H1 (cell line): ENCODE measurements at regions not wholly inside any gene's neighbourhood (a gene's known extent, or its start where the extent isn't known, plus 50 kb on each side); places are given as distances from the start of the nearest gene placed in this dataset.

Source experiments
- CTCF ChIA-PET: fragments of 300-600 bp; sonication (Branson Sonifier 250); formaldehyde crosslinking; loops from one replicate; lab custom pipeline; 2021; ENCODE audit not compliant: partially characterized antibody; lab: Charles Lee
- POLR2A ChIA-PET: fragments of 300-600 bp; sonication (Branson Sonifier 250); formaldehyde crosslinking; loops from one replicate; lab custom pipeline; 2021; ENCODE audit warnings: inconsistent platforms; ENCODE audit not compliant: partially characterized antibody; lab: Charles Lee
- DNase-seq, 2 experiments: peaks; one replicate each; pipeline versions ENCODE4 v3.0.0 to v3.0.0-alpha.2; 2010 to 2022; ENCODE audit warnings: low spot score in 2 of 2, low read depth in 1 of 2, mixed read lengths in 1 of 2
- FAIRE-seq: peaks from 2 replicates; lab custom pipeline; 2011; peaks lifted over from hg19 to GRCh38; lab: Jason Lieb, UNC
- H2AFZ ChIP-seq: 2 replicates; pipeline ENCODE4 v1.8.1; 2012; ENCODE audit warnings: low read length, inconsistent platforms
- H2AK5ac ChIP-seq: 2 replicates; pipeline ENCODE4 v1.6.1; 2013; ENCODE audit warnings: low read depth, low read length
- H2BK120ac ChIP-seq: replicated peaks from 2 replicates; pipeline ENCODE3; 2013; ENCODE audit warnings: low read depth, low read length, inconsistent platforms
- H2BK12ac ChIP-seq: 2 replicates; pipeline ENCODE4 v1.6.1; 2013; ENCODE audit warnings: low read depth, low read length
- H2BK15ac ChIP-seq: 2 replicates; pipeline ENCODE4 v1.6.1; 2013; ENCODE audit warnings: low read length
- H2BK20ac ChIP-seq: 2 replicates; pipeline ENCODE4 v1.6.1; 2013; ENCODE audit warnings: low read length
- H2BK5ac ChIP-seq: 2 replicates; pipeline ENCODE4 v1.6.1; 2013; ENCODE audit warnings: low read depth, low read length
- H3K14ac ChIP-seq: 2 replicates; pipeline ENCODE4 v1.6.1; 2013; ENCODE audit warnings: inconsistent platforms; ENCODE audit not compliant: insufficient read length
- H3K18ac ChIP-seq: 2 replicates; pipeline ENCODE4 v1.6.1; 2013; ENCODE audit warnings: low read length; ENCODE audit errors: extremely low read depth
- H3K23ac ChIP-seq: 2 replicates; pipeline ENCODE4 v1.6.1; 2013; ENCODE audit warnings: inconsistent platforms; ENCODE audit not compliant: insufficient read length
- H3K23me2 ChIP-seq: 2 replicates; pipeline ENCODE4 v1.6.1; 2013; ENCODE audit warnings: low read depth, low read length
- H3K27ac ChIP-seq: 2 replicates; pipeline ENCODE4 v1.6.1; 2011; ENCODE audit warnings: low read depth, low read length, inconsistent platforms
- H3K27me3 ChIP-seq, 4 experiments: replicated peaks in 1 of 4; 1 replicate in 1 of 4; 2 replicates in 3 of 4; pipeline versions ENCODE4 v1.6.1 to v1.8.1; 2011 to 2013; ENCODE audit warnings: low read length in 3 of 4, mild to moderate bottlenecking in 3 of 4, inconsistent platforms in 2 of 4, mixed read lengths in 2 of 4, moderate library complexity in 1 of 4; ENCODE audit not compliant: control insufficient read depth in 3 of 4, insufficient read depth in 3 of 4; ENCODE audit errors: extremely low read depth in 1 of 4
- H3K36me3 ChIP-seq, 4 experiments: 2 replicates each; pipeline versions ENCODE4 v1.6.1 to v1.8.1; 2011 to 2013; ENCODE audit warnings: mild to moderate bottlenecking in 4 of 4, low read length in 3 of 4, moderate library complexity in 2 of 4, control low read depth in 1 of 4, inconsistent platforms in 1 of 4; ENCODE audit not compliant: insufficient read depth in 4 of 4, control insufficient read depth in 2 of 4
- H3K4ac ChIP-seq: replicated peaks from 2 replicates; pipeline ENCODE3; 2013; ENCODE audit warnings: low read length, low read depth, mixed read lengths, inconsistent platforms; ENCODE audit not compliant: insufficient read length
- H3K4me1 ChIP-seq, 4 experiments: replicated peaks in 1 of 4; 1 replicate in 1 of 4; 2 replicates in 3 of 4; pipeline versions ENCODE4 v1.6.1 to v1.8.1; 2011 to 2013; ENCODE audit warnings: low read length in 3 of 4, inconsistent platforms in 2 of 4, mixed read lengths in 1 of 4; ENCODE audit not compliant: insufficient read depth in 4 of 4, control insufficient read depth in 3 of 4
- H3K4me2 ChIP-seq, 2 experiments: 2 replicates each; pipeline versions ENCODE4 v1.6.1 to v1.8.1; 2011 to 2013; ENCODE audit warnings: low read depth in 2 of 2, low read length in 2 of 2, control low read depth in 1 of 2, inconsistent platforms in 1 of 2, mild to moderate bottlenecking in 1 of 2; ENCODE audit not compliant: insufficient read depth in 1 of 2
- H3K4me3 ChIP-seq, 4 experiments: fragments of 200-600, 300-600 bp in 1 of 4; sonication (generic), shearing (Covaris generic), sonication (Bioruptor Twin) in 1 of 4; 2 replicates each; pipeline versions ENCODE4 v1.5.1 to v1.8.1; 2011 to 2016; ENCODE audit warnings: low read length in 4 of 4, low read depth in 3 of 4, control low read depth in 2 of 4, inconsistent platforms in 2 of 4, mild to moderate bottlenecking in 2 of 4, mixed read lengths in 1 of 4, moderate library complexity in 1 of 4; ENCODE audit not compliant: insufficient read depth in 2 of 4; ENCODE audit errors: extremely low read depth in 1 of 4
- H3K56ac ChIP-seq: replicated peaks from 2 replicates; pipeline ENCODE3; 2013; ENCODE audit warnings: low read depth, mild to moderate bottlenecking, mixed read lengths, low read length, inconsistent platforms; ENCODE audit not compliant: insufficient read length
- H3K79me1 ChIP-seq: 2 replicates; pipeline ENCODE4 v1.6.1; 2013; ENCODE audit warnings: low read depth, low read length, control low read depth
- H3K79me2 ChIP-seq, 2 experiments: 2 replicates each; pipeline versions ENCODE4 v1.6.1 to v1.8.1; 2012 to 2013; ENCODE audit warnings: low read length in 2 of 2, mild to moderate bottlenecking in 2 of 2, inconsistent platforms in 1 of 2; ENCODE audit not compliant: insufficient read depth in 2 of 2, control insufficient read depth in 1 of 2
- H3K9ac ChIP-seq, 4 experiments: replicated peaks in 1 of 4; 1 replicate in 1 of 4; 2 replicates in 3 of 4; pipeline versions ENCODE4 v1.6.1 to v1.8.1; 2011 to 2013; ENCODE audit warnings: low read depth in 3 of 4, low read length in 3 of 4, control low read depth in 2 of 4, mild to moderate bottlenecking in 2 of 4, moderate library complexity in 2 of 4, inconsistent platforms in 1 of 4; ENCODE audit errors: extremely low read depth in 1 of 4
- H3K9me3 ChIP-seq, 2 experiments: 2 replicates each; pipeline versions ENCODE4 v1.6.1 to v1.8.1; 2012 to 2013; ENCODE audit warnings: mild to moderate bottlenecking in 2 of 2, moderate library complexity in 2 of 2, control low read depth in 1 of 2, inconsistent platforms in 1 of 2, low read depth in 1 of 2, low read length in 1 of 2, mixed read lengths in 1 of 2; ENCODE audit not compliant: insufficient read depth in 2 of 2
- H4K20me1 ChIP-seq, 2 experiments: replicated peaks in 1 of 2; 2 replicates each; pipeline versions ENCODE3 to v1.8.1; 2011 to 2013; ENCODE audit warnings: inconsistent platforms in 2 of 2, low read length in 2 of 2, mild to moderate bottlenecking in 1 of 2; ENCODE audit not compliant: insufficient read depth in 2 of 2, control insufficient read depth in 1 of 2
- H4K5ac ChIP-seq: 2 replicates; pipeline ENCODE4 v1.6.1; 2013; ENCODE audit warnings: low read length, low read depth, mixed read lengths, inconsistent platforms; ENCODE audit not compliant: insufficient read length
- H4K8ac ChIP-seq: 2 replicates; pipeline ENCODE4 v1.8.0; 2013; ENCODE audit warnings: mild to moderate bottlenecking, moderate library complexity, low read length, inconsistent platforms; ENCODE audit not compliant: insufficient read depth; ENCODE audit errors: extremely low read depth
- H4K91ac ChIP-seq: replicated peaks from 2 replicates; pipeline ENCODE3; 2013; ENCODE audit warnings: low read length, mixed read lengths, inconsistent platforms; ENCODE audit not compliant: insufficient read length
- GTF2F1 ChIP-seq: IDR thresholded peaks from 2 replicates; pipeline ENCODE4 v1.6.1; 2012; ENCODE audit warnings: low read depth, low read length, improper control_type of control experiment, borderline replicate concordance
- NRF1 ChIP-seq: IDR thresholded peaks from 2 replicates; pipeline ENCODE4 v1.6.1; 2011; ENCODE audit warnings: mild to moderate bottlenecking, low read depth, low read length, improper control_type of control experiment
- PHF8 ChIP-seq: fragments of 200-600 bp; sonication (generic); conservative IDR thresholded peaks from 2 replicates; pipeline ENCODE4 v1.7.1; 2012; ENCODE audit warnings: low read depth, mild to moderate bottlenecking, inconsistent platforms, low read length, moderate library complexity
- SAP30 ChIP-seq: fragments of 300-600 bp; sonication (generic); IDR thresholded peaks from 2 replicates; pipeline ENCODE4 v1.7.1; 2012; ENCODE audit warnings: low read length, moderate library complexity, mild to moderate bottlenecking, inconsistent platforms; ENCODE audit not compliant: insufficient read depth, insufficient replicate concordance
- SP1 ChIP-seq: IDR thresholded peaks from 2 replicates; pipeline ENCODE4 v1.6.1; 2011; ENCODE audit warnings: low read depth, low read length
- TCF12 ChIP-seq: IDR thresholded peaks from 2 replicates; pipeline ENCODE4 v1.6.1; 2011; ENCODE audit warnings: low read depth, mild to moderate bottlenecking, low read length
- WGBS, 2 experiments: shearing (Covaris generic) in 1 of 2; methylation state at CpG; one replicate each; pipeline versions ENCODE4 v1.1.6 to v1.1.7; 2013 to 2015; ENCODE audit warnings: low lambda C conversion rate in 2 of 2, mixed read lengths in 2 of 2, inconsistent platforms in 1 of 2, low coverage in 1 of 2, missing lambda C conversion rate in 1 of 2; ENCODE audit not compliant: insufficient replicate concordance in 2 of 2, insufficient coverage in 1 of 2, insufficient read length in 1 of 2; ENCODE audit errors: extremely low coverage in 1 of 2, missing lambda C conversion rate in 1 of 2; 5-methylcytosine and 5-hydroxymethylcytosine counted together

GRCh38 chr14:30193845-30194501 is 266.3 kb upstream of the PRKD1 start:
- Histone ChIP-seq H3K18ac (no peak overlapping the region), H2BK15ac (no peak overlapping the region), H2BK120ac (no peak overlapping the region), H4K20me1 (no peaks in the 10 kb centered on the region), H3K4me1 (no peaks in the 10 kb centered on the region; a peak in 1 of 7 replicates), H2BK12ac (no peak overlapping the region), H3K23me2 (no peaks in the 10 kb centered on the region), H3K23ac (no peak overlapping the region), H2BK5ac (no peak overlapping the region), H3K4me3 (no peak overlapping the region), H3K4ac (no peak overlapping the region), H4K8ac (no peak overlapping the region), H4K5ac (no peak overlapping the region), H3K79me2 (no peaks in the 10 kb centered on the region), H3K79me1 (no peaks in the 10 kb centered on the region), H3K56ac (no peak overlapping the region), H3K27me3 (no peaks in the 10 kb centered on the region), H3K9ac (no peak overlapping the region), H3K27ac (no peak overlapping the region), H2AFZ (no peak overlapping the region), H3K4me2 (no peak overlapping the region), H2AK5ac (no peak overlapping the region), H4K91ac (no peak overlapping the region), H3K14ac (no peak overlapping the region), H3K9me3 (no peaks in the 10 kb centered on the region), H3K36me3 (no peaks in the 10 kb centered on the region), H2BK20ac (no peak overlapping the region)
- no peak for DNase-seq
- FAIRE-seq = no peak
- CTCF ChIA-PET = no interaction called here
- WGBS, 2 experiments = 90% methylated on average over 4 of the region's 4 CpGs; no CpG with 5 or more reads in 1 of the 2 experiments
- POLR2A ChIA-PET = no interaction called here
- TF ChIP-seq NRF1 (no peak), PHF8 (no peak), GTF2F1 (no peak), SAP30 (no peak), SP1 (no peak), TCF12 (no peak)
